ENCODE measurements at regions not wholly inside any gene's neighbourhood (a gene's known extent, or its start where the extent isn't known, plus 50 kb on each side); places are given as distances from the start of the nearest gene placed in this dataset.
"Not testable (repeated sequence)": the region's sequence is repeated elsewhere in the genome, so short reads cannot be mapped to it uniquely, and the experiment has no call there.

GRCh38 chr5:164324239-164324638 lies 818.8 kb downstream of the MAT2B start:
- ATAC-seq, result no peak
- Mint-ChIP-seq H3K27ac (no peak overlapping the region), H3K27me3 (ENCODE audit: low read depth) (no peaks in the 10 kb centered on the region), H3K4me1 (no peaks in the 10 kb centered on the region), H3K36me3 (peaks cover 22% of the 10 kb centered on the region), H3K9me3 (peaks cover 31% of the 10 kb centered on the region), H3K4me3 (no peak overlapping the region)
- ChIA-PET POLR2A (no interaction called here), CTCF (no interaction called here)
- TF ChIP-seq GTF2I (CRISPR knock-in tag; conservative IDR thresholded peaks at IDR 0.05) (no peak), JAZF1 (CRISPR knock-in tag; IDR thresholded peaks at IDR 0.05) (no peak), TCF7 (CRISPR knock-in tag; IDR thresholded peaks at IDR 0.05; ENCODE audit: low read depth) (no peak), NFYB (CRISPR knock-in tag; conservative IDR thresholded peaks at IDR 0.05; ENCODE audit: low read depth) (no peak), ZNF317 (CRISPR knock-in tag; IDR thresholded peaks at IDR 0.05; ENCODE audit: borderline replicate concordance, low read depth) (no peak), ESRRA (CRISPR knock-in tag; IDR thresholded peaks at IDR 0.05; ENCODE audit: borderline replicate concordance) (no peak), ELF4 (CRISPR knock-in tag; IDR thresholded peaks at IDR 0.05; ENCODE audit: low read depth) (no peak), E2F1 (CRISPR knock-in tag; IDR thresholded peaks at IDR 0.05) (no peak), KAT7 (CRISPR knock-in tag; IDR thresholded peaks at IDR 0.05; ENCODE audit: borderline replicate concordance) (no peak), GRHL2 (CRISPR knock-in tag; IDR thresholded peaks at IDR 0.05; ENCODE audit: insufficient replicate concordance, severe bottlenecking) (no peak), EMX1 (CRISPR knock-in tag; IDR thresholded peaks at IDR 0.05) (no peak), CBFB (CRISPR knock-in tag; IDR thresholded peaks at IDR 0.05; ENCODE audit: low read depth) (no peak), ZNF416 (CRISPR knock-in tag; IDR thresholded peaks at IDR 0.05) (no peak), ZMAT4 (CRISPR knock-in tag; IDR thresholded peaks at IDR 0.05) (no peak)
- TF ChIP-seq, protein P1, sequence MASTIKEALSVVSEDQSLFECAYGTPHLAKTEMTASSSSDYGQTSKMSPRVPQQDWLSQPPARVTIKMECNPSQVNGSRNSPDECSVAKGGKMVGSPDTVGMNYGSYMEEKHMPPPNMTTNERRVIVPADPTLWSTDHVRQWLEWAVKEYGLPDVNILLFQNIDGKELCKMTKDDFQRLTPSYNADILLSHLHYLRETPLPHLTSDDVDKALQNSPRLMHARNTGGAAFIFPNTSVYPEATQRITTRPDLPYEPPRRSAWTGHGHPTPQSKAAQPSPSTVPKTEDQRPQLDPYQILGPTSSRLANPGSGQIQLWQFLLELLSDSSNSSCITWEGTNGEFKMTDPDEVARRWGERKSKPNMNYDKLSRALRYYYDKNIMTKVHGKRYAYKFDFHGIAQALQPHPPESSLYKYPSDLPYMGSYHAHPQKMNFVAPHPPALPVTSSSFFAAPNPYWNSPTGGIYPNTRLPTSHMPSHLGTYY (CRISPR knock-in tag; IDR thresholded peaks at IDR 0.05), result no peak
- TF ChIP-seq, protein P2, sequence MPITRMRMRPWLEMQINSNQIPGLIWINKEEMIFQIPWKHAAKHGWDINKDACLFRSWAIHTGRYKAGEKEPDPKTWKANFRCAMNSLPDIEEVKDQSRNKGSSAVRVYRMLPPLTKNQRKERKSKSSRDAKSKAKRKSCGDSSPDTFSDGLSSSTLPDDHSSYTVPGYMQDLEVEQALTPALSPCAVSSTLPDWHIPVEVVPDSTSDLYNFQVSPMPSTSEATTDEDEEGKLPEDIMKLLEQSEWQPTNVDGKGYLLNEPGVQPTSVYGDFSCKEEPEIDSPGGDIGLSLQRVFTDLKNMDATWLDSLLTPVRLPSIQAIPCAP (CRISPR knock-in tag; IDR thresholded peaks at IDR 0.05), result no peak
- TF ChIP-seq, protein P3, sequence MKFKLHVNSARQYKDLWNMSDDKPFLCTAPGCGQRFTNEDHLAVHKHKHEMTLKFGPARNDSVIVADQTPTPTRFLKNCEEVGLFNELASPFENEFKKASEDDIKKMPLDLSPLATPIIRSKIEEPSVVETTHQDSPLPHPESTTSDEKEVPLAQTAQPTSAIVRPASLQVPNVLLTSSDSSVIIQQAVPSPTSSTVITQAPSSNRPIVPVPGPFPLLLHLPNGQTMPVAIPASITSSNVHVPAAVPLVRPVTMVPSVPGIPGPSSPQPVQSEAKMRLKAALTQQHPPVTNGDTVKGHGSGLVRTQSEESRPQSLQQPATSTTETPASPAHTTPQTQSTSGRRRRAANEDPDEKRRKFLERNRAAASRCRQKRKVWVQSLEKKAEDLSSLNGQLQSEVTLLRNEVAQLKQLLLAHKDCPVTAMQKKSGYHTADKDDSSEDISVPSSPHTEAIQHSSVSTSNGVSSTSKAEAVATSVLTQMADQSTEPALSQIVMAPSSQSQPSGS (CRISPR knock-in tag; IDR thresholded peaks at IDR 0.05; ENCODE audit: borderline replicate concordance, low read depth), result no peak
- no peak for DNase-seq (ENCODE audit: low spot score)

GRCh38 chr5:164326219-164326618 lies 820.8 kb downstream of the MAT2B start:
- ChIA-PET POLR2A (no interaction called here), CTCF (no interaction called here)
- Mint-ChIP-seq H3K27me3 (ENCODE audit: low read depth) (no peaks in the 10 kb centered on the region), H3K4me1 (no peaks in the 10 kb centered on the region), H3K9me3 (peaks cover 31% of the 10 kb centered on the region), H3K4me3 (no peak overlapping the region), H3K36me3 (peaks cover 22% of the 10 kb centered on the region), H3K27ac (no peak overlapping the region)
- ATAC-seq, result no peak
- TF ChIP-seq GRHL2 (CRISPR knock-in tag; IDR thresholded peaks at IDR 0.05; ENCODE audit: insufficient replicate concordance, severe bottlenecking) (no peak), CTCF (IDR thresholded peaks at IDR 0.05) (0 out of 2 replicates have a peak, but pooled peaks have one; percentile 21)
- DNase-seq (ENCODE audit: low spot score), result no peak

DNA sequence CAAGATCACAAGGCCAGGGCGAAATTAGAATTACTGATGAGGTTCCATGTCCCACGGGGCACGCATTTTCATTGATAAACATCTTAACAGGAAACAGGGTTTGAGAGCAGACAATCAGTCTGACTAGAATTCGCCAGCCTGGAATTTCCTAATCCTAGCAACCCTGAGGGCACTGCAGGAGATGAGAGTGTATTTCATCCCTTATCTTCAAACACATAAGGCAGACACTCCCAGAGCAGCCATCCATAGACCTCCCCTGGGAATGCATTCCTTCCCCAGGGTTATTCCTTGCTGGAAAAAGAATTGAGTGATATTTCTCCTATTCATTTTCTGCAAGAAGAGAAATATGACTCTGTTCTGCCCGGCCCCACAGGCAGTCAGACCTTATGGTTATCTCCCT lies 821.7 kb downstream of the MAT2B start:
- H3K4me1 Mint-ChIP-seq; CTCF ChIA-PET; POLR2A ChIA-PET; ATAC-seq; H3K4me3 Mint-ChIP-seq; H3K27me3 Mint-ChIP-seq (ENCODE audit: low read depth); H3K27ac Mint-ChIP-seq: not testable (repeated sequence)
- peaks cover 31% of the 10 kb centered on the region for H3K9me3 Mint-ChIP-seq
- peak; percentile 26 for DNase-seq (ENCODE audit: low spot score)
- peaks cover 22% of the 10 kb centered on the region for H3K36me3 Mint-ChIP-seq
